H1 (cell line): ENCODE measurements at regions not wholly inside any gene's neighbourhood (a gene's known extent, or its start where the extent isn't known, plus 50 kb on each side); places are given as distances from the start of the nearest gene placed in this dataset.

Source experiments
- RFX5 ChIP-seq: IDR thresholded peaks from 2 replicates; pipeline ENCODE4 v1.6.1; 2011; ENCODE audit warnings: low read depth, low read length, improper control_type of control experiment, borderline replicate concordance
- RNF2 ChIP-seq: fragments of 200-900, 300-1000 bp; sonication (generic); IDR thresholded peaks from 2 replicates; pipeline ENCODE4 v1.7.1; 2016; ENCODE audit warnings: borderline replicate concordance, low read depth, mild to moderate bottlenecking, antibody characterized with exemption, low read length; ENCODE audit not compliant: poor library complexity, severe bottlenecking; ENCODE audit errors: missing control alignments
- TEAD4 ChIP-seq: IDR thresholded peaks from 2 replicates; pipeline ENCODE4 v1.6.1; 2012; ENCODE audit warnings: low read depth, low read length, inconsistent platforms, mixed read lengths
- TF ChIP-seq, protein P1 (sequence below), 3 experiments: IDR thresholded peaks; 1 replicate in 2 of 3; 2 replicates in 1 of 3; pipeline versions ENCODE4 v1.5.1 to v1.6.1; 2011; ENCODE audit warnings: low read length in 3 of 3, mild to moderate bottlenecking in 3 of 3, inconsistent platforms in 2 of 3, low read depth in 1 of 3, moderate library complexity in 1 of 3; ENCODE audit not compliant: insufficient read depth in 1 of 3; ENCODE audit errors: control extremely low read depth in 1 of 3

DNA sequence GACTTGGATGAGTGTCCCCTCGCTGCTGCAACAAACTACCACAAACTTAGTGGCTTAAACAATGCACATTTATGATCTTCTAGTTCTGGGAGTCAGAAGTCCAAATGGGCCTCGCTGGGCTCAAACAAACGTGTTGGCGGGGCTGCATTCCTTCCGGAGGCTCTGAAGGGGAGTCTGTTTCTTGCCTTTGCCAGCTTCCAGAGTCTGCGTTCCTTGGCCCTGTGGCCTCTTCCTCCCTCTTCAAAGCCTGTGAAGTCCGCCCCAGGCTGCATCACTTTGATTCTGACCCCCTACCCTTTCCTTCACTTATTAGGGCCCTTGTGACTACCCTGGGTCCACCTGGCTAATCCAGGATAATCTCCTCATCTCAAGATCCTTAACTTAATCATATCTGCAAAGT is 80.3 kb upstream of the NECTIN1 start:
- TF ChIP-seq RNF2 (no peak), RFX5 (no peak), TEAD4 (no peak)
- TF ChIP-seq, protein P1, sequence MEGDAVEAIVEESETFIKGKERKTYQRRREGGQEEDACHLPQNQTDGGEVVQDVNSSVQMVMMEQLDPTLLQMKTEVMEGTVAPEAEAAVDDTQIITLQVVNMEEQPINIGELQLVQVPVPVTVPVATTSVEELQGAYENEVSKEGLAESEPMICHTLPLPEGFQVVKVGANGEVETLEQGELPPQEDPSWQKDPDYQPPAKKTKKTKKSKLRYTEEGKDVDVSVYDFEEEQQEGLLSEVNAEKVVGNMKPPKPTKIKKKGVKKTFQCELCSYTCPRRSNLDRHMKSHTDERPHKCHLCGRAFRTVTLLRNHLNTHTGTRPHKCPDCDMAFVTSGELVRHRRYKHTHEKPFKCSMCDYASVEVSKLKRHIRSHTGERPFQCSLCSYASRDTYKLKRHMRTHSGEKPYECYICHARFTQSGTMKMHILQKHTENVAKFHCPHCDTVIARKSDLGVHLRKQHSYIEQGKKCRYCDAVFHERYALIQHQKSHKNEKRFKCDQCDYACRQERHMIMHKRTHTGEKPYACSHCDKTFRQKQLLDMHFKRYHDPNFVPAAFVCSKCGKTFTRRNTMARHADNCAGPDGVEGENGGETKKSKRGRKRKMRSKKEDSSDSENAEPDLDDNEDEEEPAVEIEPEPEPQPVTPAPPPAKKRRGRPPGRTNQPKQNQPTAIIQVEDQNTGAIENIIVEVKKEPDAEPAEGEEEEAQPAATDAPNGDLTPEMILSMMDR (IDR thresholded peaks at IDR 0.05; ENCODE audit: control extremely low read depth in 1 of 3, insufficient read depth in 1 of 3, low read depth in 1 of 3, low read length in 3 of 3), result no peak
